Stimulated activated CD4-positive, alpha-beta T cell treated with anti-CD3 and anti-CD28 coated beads, Interleukin-2, amount 100 ng/mL, for 48 hours (primary cell): ENCODE measurements at regions not wholly inside any gene's neighbourhood (a gene's known extent, or its start where the extent isn't known, plus 50 kb on each side); places are given as distances from the start of the nearest gene placed in this dataset.

ENCODE experiments used
- DNase-seq, 2 donors: peaks; one replicate each; pipeline ENCODE4 v3.0.0-alpha.2; 2020

DNA sequence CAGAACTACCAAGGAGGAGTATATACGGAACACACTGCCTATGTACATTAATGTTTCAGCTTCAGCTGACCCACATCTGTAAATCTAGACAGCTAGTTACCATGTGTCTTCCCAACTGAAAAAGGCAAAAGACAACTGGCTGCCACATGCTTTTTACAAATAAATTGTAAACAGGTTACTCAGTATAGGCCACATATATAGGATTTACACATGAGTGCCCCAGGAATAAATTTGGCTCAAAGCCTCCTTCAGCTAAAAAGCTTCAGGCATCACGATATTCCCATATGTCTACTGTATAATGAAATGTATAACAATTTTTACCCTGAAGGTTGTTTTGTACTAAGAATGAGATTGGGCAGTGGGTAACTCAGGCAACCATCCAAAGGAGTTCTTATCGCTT is 175.9 kb upstream of the BMP4 start:
- no peak for DNase-seq

DNA sequence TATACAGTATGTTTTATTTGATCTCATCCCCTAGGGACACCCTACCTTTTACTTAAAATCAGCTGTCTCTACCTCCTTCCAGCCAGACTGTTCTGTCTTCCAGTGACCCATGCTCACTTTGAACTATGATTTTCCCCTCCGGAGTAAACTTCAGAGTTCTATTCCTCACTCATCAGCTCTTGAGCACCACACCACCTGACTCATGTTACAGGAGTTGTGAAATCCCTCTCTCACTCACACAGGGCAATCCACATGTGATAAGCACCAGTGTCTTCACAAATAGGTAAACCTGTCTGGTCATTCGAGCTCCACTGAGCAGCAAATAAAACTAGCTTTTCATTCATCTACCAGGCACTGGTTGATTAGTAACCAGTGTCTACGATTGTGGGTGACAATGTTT is 177.3 kb upstream of the BMP4 start:
- DNase-seq = no peak

DNA sequence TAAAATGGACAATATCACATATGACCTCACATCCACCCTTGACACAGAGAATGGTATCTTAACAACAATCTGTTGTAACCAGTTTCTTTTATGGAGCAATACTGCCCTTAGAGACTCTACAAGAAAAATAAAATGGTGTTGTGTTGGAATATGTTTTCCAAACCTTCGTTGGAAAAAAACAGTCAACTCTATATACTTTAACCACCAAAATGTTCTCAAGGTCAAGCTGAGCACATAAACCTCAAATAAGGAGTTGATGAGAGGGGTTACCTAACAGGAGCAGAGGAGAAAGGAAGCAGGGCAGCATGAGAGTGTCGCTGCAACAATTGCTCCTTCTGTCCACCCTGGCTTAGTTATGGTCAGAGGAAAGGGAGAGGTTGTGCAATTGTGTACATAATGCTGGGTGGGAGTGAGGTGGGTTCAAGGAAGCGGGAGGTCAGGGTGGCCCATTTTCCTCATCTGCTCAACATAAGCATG is 179.2 kb upstream of the BMP4 start:
- DNase-seq = no peak

GRCh38 chr14:54136894-54137613 is 180.4 kb upstream of the BMP4 start:
- DNase-seq = no peak

- DNase-seq = no peak
These were observed 181.0 kb upstream of the BMP4 start for GRCh38 chr14:54137614-54137961.

GRCh38 chr14:54138024-54138353 is 181.4 kb upstream of the BMP4 start:
- no peak for DNase-seq

DNA sequence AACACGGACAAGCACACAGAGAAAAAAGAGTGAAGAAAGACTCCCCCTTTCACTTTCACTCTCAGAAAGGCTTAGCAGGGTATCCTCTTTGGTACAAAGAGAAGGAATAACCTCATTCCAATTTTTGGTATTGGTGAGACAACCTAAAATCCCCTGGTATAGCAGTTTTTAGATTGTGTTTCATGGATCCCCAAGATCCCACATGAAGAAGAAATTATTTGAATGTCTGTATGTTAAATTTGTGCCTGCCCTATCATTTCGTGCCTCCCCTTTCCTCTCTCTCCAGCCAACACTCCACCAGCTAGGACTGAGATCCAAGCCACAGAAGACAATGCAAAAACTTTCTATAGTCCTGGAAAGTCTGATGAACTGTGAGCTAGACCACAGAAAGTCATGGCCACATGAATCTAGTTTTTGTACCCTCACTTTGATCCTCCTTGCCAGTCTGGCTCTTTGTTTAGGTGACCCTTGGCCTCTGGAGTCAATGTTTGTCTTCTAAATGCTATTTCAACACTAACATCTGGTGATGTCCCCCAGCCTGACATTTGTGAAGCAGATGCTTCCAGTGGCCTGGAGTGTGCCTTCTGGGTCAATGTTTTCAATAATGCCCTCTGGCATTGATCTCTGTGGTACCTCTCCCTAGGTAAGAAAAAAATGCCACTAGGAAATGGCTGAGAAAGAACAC is 181.9 kb upstream of the BMP4 start:
- no peak for DNase-seq

DNA sequence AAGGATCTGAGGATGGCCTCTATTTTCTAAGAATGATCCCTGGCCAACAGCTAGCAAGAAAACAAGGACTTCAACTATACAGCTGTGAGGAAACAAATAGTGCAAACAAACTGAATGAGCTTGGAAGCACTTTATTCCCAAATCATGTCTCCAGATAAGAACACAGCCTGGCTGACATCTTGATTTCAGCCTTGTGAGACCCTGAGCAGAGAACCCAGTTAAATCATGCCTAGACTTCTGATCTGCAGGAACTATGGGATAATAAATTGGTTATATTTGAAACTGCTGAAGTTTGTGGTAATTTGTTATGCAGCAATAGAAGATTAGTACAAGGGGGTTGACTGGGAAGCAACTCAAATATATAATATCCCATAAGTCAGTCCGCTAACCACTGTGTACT is 183.9 kb upstream of the BMP4 start:
- no peak for DNase-seq

DNA sequence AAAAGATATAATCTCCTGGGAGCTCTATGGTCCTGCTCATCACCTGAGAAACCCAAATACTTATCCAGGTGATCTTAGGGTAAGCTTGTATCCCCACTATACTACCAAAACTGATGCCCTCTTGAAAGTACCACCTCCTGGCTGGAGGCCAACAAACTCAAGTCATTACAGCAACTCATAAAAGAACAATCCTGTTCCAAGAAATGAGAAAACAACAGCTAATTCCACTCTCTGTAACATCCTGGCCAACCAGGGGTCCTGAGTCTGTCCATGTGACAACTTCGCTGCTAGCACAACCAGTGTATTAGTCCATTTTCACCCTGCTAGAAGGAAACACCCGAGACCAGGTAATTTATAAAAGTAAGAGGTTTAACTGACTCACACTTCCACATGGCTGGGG is 190.0 kb upstream of the BMP4 start:
- no peak for DNase-seq

- DNase-seq = no peak
These were observed 190.7 kb upstream of the BMP4 start for GRCh38 chr14:54147282-54147681.

DNA sequence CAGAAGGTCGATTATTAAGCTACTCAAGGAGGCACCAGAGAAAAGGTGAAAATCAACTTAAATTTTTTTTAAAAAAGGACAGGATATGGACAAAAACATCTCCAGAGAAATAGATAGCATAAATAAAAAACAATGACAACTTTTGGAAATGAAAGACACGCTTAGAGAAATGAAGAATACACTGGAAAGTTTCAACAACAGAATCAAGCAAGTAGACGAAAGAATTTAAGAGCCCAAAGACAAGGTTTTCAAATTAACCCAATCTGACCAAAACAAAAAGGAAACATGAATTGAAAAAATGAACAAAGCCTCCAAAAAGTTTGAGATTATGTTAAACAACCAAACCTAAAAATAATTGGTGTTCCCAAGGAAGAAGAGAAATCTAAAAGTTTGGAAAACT is 191.1 kb upstream of the BMP4 start:
- no peak for DNase-seq

DNA sequence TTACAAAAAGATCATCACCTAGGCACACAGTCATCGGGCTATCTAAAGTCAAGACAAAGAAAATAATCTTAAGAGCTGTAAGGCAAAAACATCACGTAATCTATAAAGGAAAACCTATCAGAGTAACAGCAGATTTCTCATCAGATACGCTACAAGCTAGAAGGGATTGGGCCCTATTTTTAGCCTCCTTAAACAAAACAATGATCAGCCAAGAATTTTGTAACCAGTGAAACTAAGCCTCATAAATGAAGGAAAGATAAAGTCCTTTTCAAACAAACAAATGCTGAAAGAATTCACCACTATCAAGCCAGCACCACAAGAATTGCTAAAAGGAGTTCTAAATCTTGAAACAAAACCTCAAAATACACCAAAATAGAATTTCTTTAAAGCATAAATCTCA is 191.6 kb upstream of the BMP4 start:
- DNase-seq = no peak

- no peak for DNase-seq
These were observed 195.7 kb upstream of the BMP4 start for GRCh38 chr14:54152351-54152750.

GRCh38 chr14:54166049-54166950 is 209.7 kb upstream of the BMP4 start:
- no peak for DNase-seq

GRCh38 chr14:54168489-54168888 is 211.9 kb upstream of the BMP4 start:
- no peak for DNase-seq

GRCh38 chr14:54169254-54169924 is 212.8 kb upstream of the BMP4 start:
- DNase-seq = no peak

GRCh38 chr14:54170301-54170700 is 213.7 kb upstream of the BMP4 start:
- DNase-seq = no peak

GRCh38 chr14:54172114-54172513 is 215.5 kb upstream of the BMP4 start:
- DNase-seq = no peak

GRCh38 chr14:54172562-54172961 is 215.9 kb upstream of the BMP4 start:
- no peak for DNase-seq

DNA sequence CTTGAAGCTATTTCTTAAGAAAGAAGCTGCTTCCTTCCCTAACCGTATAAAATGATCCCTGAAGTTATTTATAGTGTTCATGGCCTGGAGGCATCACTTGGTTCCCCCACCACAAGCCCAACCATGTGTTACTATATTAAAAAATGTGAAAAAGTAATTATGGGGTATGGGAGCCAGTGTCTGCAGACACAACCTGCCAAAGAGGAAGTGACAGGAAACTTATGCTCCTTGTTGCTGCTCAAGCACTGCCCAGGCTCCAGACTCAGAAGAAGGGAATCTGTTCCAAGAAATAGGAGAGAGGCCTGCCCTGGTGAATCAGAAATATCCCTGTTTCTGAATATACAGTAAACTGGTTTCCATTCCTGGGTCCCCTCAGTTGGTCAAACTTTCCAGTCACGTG is 217.2 kb upstream of the BMP4 start:
- no peak for DNase-seq

- DNase-seq = no peak
These were observed 217.8 kb upstream of the BMP4 start for GRCh38 chr14:54174457-54174856.

DNA sequence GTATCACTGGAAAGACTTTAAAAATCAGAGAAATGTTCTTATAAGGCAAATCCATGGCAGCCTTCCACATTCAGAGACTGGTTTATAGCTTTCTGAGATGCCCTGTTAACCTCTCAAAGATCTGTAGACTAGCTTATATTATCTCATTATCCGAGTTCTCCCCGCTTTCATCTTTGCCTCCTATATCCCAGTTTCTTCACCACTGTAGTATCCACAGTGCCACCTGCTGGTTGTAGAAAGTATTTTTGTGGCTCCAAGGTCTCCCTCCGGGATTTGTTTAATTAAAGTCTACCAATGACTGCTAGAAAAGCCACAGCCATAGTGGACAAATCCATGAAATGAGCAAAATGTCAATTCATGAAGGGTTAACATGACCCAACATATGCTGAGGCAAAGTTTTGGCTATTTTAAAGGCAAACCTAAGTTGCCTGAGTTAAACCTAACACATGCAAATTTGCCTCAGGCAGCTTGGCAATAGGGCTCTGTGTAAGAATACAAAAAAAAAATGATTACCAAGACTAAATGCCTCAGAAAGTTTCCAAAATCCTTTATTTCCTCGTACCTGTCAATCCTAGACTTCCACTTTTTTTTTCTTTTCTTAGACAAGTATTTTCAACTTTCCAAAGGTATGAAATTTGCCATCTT is 218.8 kb upstream of the BMP4 start:
- DNase-seq = peak; percentile 52 to 55

DNA sequence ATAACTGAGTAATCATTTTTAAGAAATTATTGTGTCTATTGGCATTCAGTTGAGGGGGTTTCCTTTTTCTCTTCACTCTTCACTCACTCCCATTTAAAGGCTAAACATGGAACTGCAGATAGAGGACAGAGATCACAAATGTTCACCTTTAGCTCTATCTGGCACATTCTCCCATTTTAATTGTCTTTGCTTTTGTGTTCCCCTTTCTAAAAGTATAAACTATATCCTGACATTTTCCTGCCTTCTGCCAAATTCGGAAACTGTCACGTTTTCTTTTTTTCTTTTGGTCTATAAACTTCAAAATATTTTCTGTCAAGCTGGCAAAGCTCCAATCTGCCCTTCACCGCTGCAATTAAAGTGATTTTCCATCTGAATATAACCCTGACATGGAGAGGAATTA is 219.8 kb upstream of the CDKN3 start:
- DNase-seq = no peak
